H9 (cell line): ENCODE measurements at regions not wholly inside any gene's neighbourhood (a gene's known extent, or its start where the extent isn't known, plus 50 kb on each side); places are given as distances from the start of the nearest gene placed in this dataset.

ENCODE experiments used
- DNase-seq: peaks from one replicate; pipeline ENCODE4 v3.0.0-alpha.2; 2017
- H2AFZ ChIP-seq: one replicate; pipeline ENCODE4 v1.6.1; 2013; ENCODE audit warnings: mild to moderate bottlenecking, low read length, control low read depth, moderate library complexity
- H2AK5ac ChIP-seq: 2 replicates; pipeline ENCODE4 v1.6.1; 2013; ENCODE audit warnings: low read length, control low read depth, mixed read lengths; ENCODE audit not compliant: insufficient read length
- H2BK120ac ChIP-seq: one replicate; pipeline ENCODE4 v1.6.1; 2013; ENCODE audit warnings: low read depth, mild to moderate bottlenecking, low read length, control low read depth, inconsistent platforms; ENCODE audit not compliant: poor library complexity, severe bottlenecking
- H2BK12ac ChIP-seq: 2 replicates; pipeline ENCODE4 v1.6.1; 2013; ENCODE audit warnings: low read length, control low read depth, mixed read lengths, low read depth; ENCODE audit not compliant: insufficient read length
- H2BK15ac ChIP-seq: 2 replicates; pipeline ENCODE4 v1.6.1; 2013; ENCODE audit warnings: low read depth, low read length, control low read depth
- H2BK20ac ChIP-seq: one replicate; pipeline ENCODE4 v1.6.1; 2013; ENCODE audit warnings: low read depth, mild to moderate bottlenecking, low read length, control low read depth, inconsistent platforms; ENCODE audit not compliant: poor library complexity, severe bottlenecking
- H2BK5ac ChIP-seq: 2 replicates; pipeline ENCODE4 v1.6.1; 2013; ENCODE audit warnings: low read length, control low read depth, mixed read lengths; ENCODE audit not compliant: insufficient read length
- H3K14ac ChIP-seq: 2 replicates; pipeline ENCODE4 v1.6.1; 2013; ENCODE audit warnings: low read length, control low read depth; ENCODE audit not compliant: insufficient read depth
- H3K18ac ChIP-seq: 2 replicates; pipeline ENCODE4 v1.6.1; 2013; ENCODE audit warnings: low read depth, mild to moderate bottlenecking, mixed read lengths, low read length, control low read depth; ENCODE audit not compliant: insufficient read length
- H3K23ac ChIP-seq: 2 replicates; pipeline ENCODE4 v1.6.1; 2013; ENCODE audit warnings: low read length, control low read depth, mixed read lengths, low read depth; ENCODE audit not compliant: insufficient read length
- H3K23me2 ChIP-seq: 2 replicates; pipeline ENCODE4 v1.6.1; 2013; ENCODE audit warnings: low read depth, mild to moderate bottlenecking, mixed read lengths, low read length, control low read depth; ENCODE audit not compliant: insufficient read length, poor library complexity, severe bottlenecking
- H3K27ac ChIP-seq: 2 replicates; pipeline ENCODE4 v1.5.1; 2013; ENCODE audit warnings: low read length, control low read depth, mixed read lengths, low read depth; ENCODE audit not compliant: insufficient read length
- H3K27me3 ChIP-seq: 2 replicates; pipeline ENCODE4 v1.6.1; 2013; ENCODE audit warnings: low read length, control low read depth, inconsistent platforms; ENCODE audit not compliant: insufficient read depth
- H3K4ac ChIP-seq: 2 replicates; pipeline ENCODE4 v1.6.1; 2013; ENCODE audit warnings: low read depth, mild to moderate bottlenecking, control low read depth, inconsistent platforms, low read length, moderate library complexity
- H3K4me1 ChIP-seq: 2 replicates; pipeline ENCODE4 v1.6.1; 2013; ENCODE audit warnings: low read length, control low read depth, inconsistent platforms; ENCODE audit not compliant: insufficient read depth
- H3K4me2 ChIP-seq: 2 replicates; pipeline ENCODE4 v1.6.1; 2013; ENCODE audit warnings: low read length, control low read depth, mixed read lengths; ENCODE audit not compliant: insufficient read length, insufficient read depth
- H3K56ac ChIP-seq: 2 replicates; pipeline ENCODE4 v1.6.1; 2013; ENCODE audit warnings: low read depth, mild to moderate bottlenecking, mixed read lengths, low read length, control low read depth; ENCODE audit not compliant: insufficient read length
- H3K79me1 ChIP-seq: 2 replicates; pipeline ENCODE4 v1.6.1; 2013; ENCODE audit warnings: low read depth, mild to moderate bottlenecking, moderate library complexity, low read length, control low read depth, inconsistent platforms; ENCODE audit not compliant: insufficient read depth, poor library complexity, severe bottlenecking
- H3K79me2 ChIP-seq: 2 replicates; pipeline ENCODE4 v1.6.1; 2013; ENCODE audit warnings: low read length, control low read depth, inconsistent platforms; ENCODE audit not compliant: insufficient read depth
- H3K9ac ChIP-seq: 2 replicates; pipeline ENCODE4 v1.6.1; 2013; ENCODE audit warnings: low read length, control low read depth, mixed read lengths; ENCODE audit not compliant: insufficient read length; ENCODE audit errors: extremely low read depth
- H3K9me3 ChIP-seq: one replicate; pipeline ENCODE4 v1.6.1; 2013; ENCODE audit warnings: low read depth, low read length, inconsistent platforms; ENCODE audit not compliant: control insufficient read depth
- H3T11ph ChIP-seq: one replicate; pipeline ENCODE4 v1.6.1; 2013; ENCODE audit warnings: mild to moderate bottlenecking, low read length, control low read depth, inconsistent platforms
- H4K20me1 ChIP-seq: one replicate; pipeline ENCODE4 v1.6.1; 2013; ENCODE audit not compliant: control insufficient read depth, insufficient read length, insufficient read depth
- H4K5ac ChIP-seq: 2 replicates; pipeline ENCODE4 v1.6.1; 2013; ENCODE audit warnings: low read depth, mild to moderate bottlenecking, mixed read lengths, low read length, control low read depth; ENCODE audit not compliant: insufficient read length
- H4K8ac ChIP-seq: replicated peaks from 2 replicates; pipeline ENCODE4 v1.6.1; 2013; ENCODE audit warnings: low read length, control low read depth, mixed read lengths, low read depth; ENCODE audit not compliant: insufficient read length
- H4K91ac ChIP-seq: 2 replicates; pipeline ENCODE4 v1.6.1; 2013; ENCODE audit warnings: low read depth, mild to moderate bottlenecking, moderate library complexity, mixed read lengths, low read length, control low read depth; ENCODE audit not compliant: insufficient read length
- H3K27ac Mint-ChIP-seq, 3 experiments: 2 replicates in 2 of 3; 3 replicates in 1 of 3; pipeline ENCODE4 v1.8.0; 2020 to 2021; ENCODE audit warnings: mixed read lengths in 3 of 3, mild to moderate bottlenecking in 1 of 3, moderate library complexity in 1 of 3
- H3K27me3 Mint-ChIP-seq: 2 replicates; pipeline ENCODE4 v1.8.0; 2021; ENCODE audit warnings: low read depth, mild to moderate bottlenecking, moderate library complexity, mixed read lengths
- H3K36me3 Mint-ChIP-seq, 3 experiments: 2 replicates in 2 of 3; 3 replicates in 1 of 3; pipeline ENCODE4 v1.8.0; 2020 to 2021; ENCODE audit warnings: low read depth in 3 of 3, mixed read lengths in 3 of 3; ENCODE audit not compliant: insufficient read depth in 1 of 3
- H3K4me1 Mint-ChIP-seq, 2 experiments: 2 replicates each; pipeline ENCODE4 v1.8.0; 2020; ENCODE audit warnings: mixed read lengths in 2 of 2
- H3K4me3 Mint-ChIP-seq, 2 experiments: 2 replicates in 1 of 2; 3 replicates in 1 of 2; pipeline ENCODE4 v1.8.0; 2020 to 2021; ENCODE audit warnings: mild to moderate bottlenecking in 2 of 2, mixed read lengths in 2 of 2, moderate library complexity in 1 of 2
- H3K9me3 Mint-ChIP-seq, 2 experiments: 2 replicates in 1 of 2; 3 replicates in 1 of 2; pipeline ENCODE4 v1.8.0; 2020; ENCODE audit warnings: mild to moderate bottlenecking in 2 of 2, mixed read lengths in 2 of 2, moderate library complexity in 1 of 2
- CTCF ChIP-seq: fragments of 200-600 bp; sonication (generic); conservative IDR thresholded peaks from 3 replicates; pipeline ENCODE4 v1.8.0; 2021; ENCODE audit warnings: antibody characterized with exemption, mild to moderate bottlenecking
- WGBS: extraction: QIAGEN DNeasy Blood & Tissue Kit; methylation state at CpG from one replicate; pipeline ENCODE4 v1.1.7; 2013; ENCODE audit warnings: missing lambda C conversion rate, low lambda C conversion rate, mixed read lengths; ENCODE audit not compliant: insufficient read length; ENCODE audit errors: extremely low coverage; 5-methylcytosine and 5-hydroxymethylcytosine counted together

GRCh38 chr7:131726031-131726430 lies 169.6 kb upstream of the PODXL start:
- no peaks in the 10 kb centered on the region for H3K79me2 ChIP-seq
- H2BK5ac ChIP-seq: no peak overlapping the region
- H3K27me3 ChIP-seq: no peaks in the 10 kb centered on the region
- H3T11ph ChIP-seq: no peak overlapping the region
- Mint-ChIP-seq H3K27ac (no peak overlapping the region), H3K9me3 (peaks cover 10 to 14% of the 10 kb centered on the region in 2 experiments; a peak in 4 of 5 replicates), H3K36me3 (peaks cover 0 to 8% (median 7%) of the 10 kb centered on the region in 3 experiments; a peak in 4 of 7 replicates), H3K27me3 (peaks cover 4% of the 10 kb centered on the region), H3K4me3 (no peak overlapping the region), H3K4me1 (peaks cover 0 to 6% of the 10 kb centered on the region in 2 experiments; a peak in 3 of 4 replicates)
- no peak overlapping the region for H2AFZ ChIP-seq
- H2BK20ac ChIP-seq: no peak overlapping the region
- H3K4me2 ChIP-seq: no peak overlapping the region
- no peak overlapping the region for H3K56ac ChIP-seq
- H3K27ac ChIP-seq: no peak overlapping the region
- no peaks in the 10 kb centered on the region for H3K23me2 ChIP-seq
- no peak for DNase-seq
- no CpG with 5 or more reads among the region's 2 CpGs for WGBS
- H3K9me3 ChIP-seq: peaks cover 4% of the 10 kb centered on the region
- H4K20me1 ChIP-seq: no peaks in the 10 kb centered on the region
- no peak overlapping the region for H2BK12ac ChIP-seq
- no peak overlapping the region for H3K14ac ChIP-seq
- H3K4me1 ChIP-seq: peaks cover 3% of the 10 kb centered on the region
- no peak overlapping the region for H3K4ac ChIP-seq
- no peaks in the 10 kb centered on the region for H3K79me1 ChIP-seq
- no peak for TF ChIP-seq CTCF
- no peak overlapping the region for H4K91ac ChIP-seq
- no peak overlapping the region for H3K23ac ChIP-seq
- H3K9ac ChIP-seq: no peak overlapping the region
- no peak overlapping the region for H2AK5ac ChIP-seq
- no peak overlapping the region for H4K8ac ChIP-seq
- H4K5ac ChIP-seq: no peak overlapping the region
- no peak overlapping the region for H3K18ac ChIP-seq
- no peak overlapping the region for H2BK120ac ChIP-seq
- no peak overlapping the region for H2BK15ac ChIP-seq
